CD4-positive, CD25-positive, alpha-beta regulatory T cell (primary cell): ENCODE measurements at regions not wholly inside any gene's neighbourhood (a gene's known extent, or its start where the extent isn't known, plus 50 kb on each side); places are given as distances from the start of the nearest gene placed in this dataset.
"Not testable (repeated sequence)": the region's sequence is repeated elsewhere in the genome, so short reads cannot be mapped to it uniquely, and the experiment has no call there.

Experiments used
- ATAC-seq, 2 donors: fragments of 150-1000 bp; cut with Tn5 transposase; one replicate each; pipeline ENCODE4 v1.10.0; 2021; ENCODE audit warnings: low read depth in 2 of 2, moderate number of reproducible peaks in 2 of 2, moderate library complexity in 1 of 2
- DNase-seq, 3 donors: peaks; one replicate each; pipeline versions ENCODE4 v3.0.0 to v3.0.0-alpha.2; 2012 to 2022; ENCODE audit warnings: mixed read lengths in 1 of 3
- H3K27ac ChIP-seq: one replicate; pipeline ENCODE4 v1.7.0; 2013; ENCODE audit warnings: mild to moderate bottlenecking, low read length; ENCODE audit not compliant: insufficient read depth, poor library complexity, severe bottlenecking
- H3K27me3 ChIP-seq: one replicate; pipeline ENCODE4 v1.7.0; 2013; ENCODE audit warnings: low read length; ENCODE audit not compliant: control insufficient read depth, insufficient read depth
- H3K36me3 ChIP-seq: one replicate; pipeline ENCODE4 v1.7.0; 2013; ENCODE audit warnings: mild to moderate bottlenecking, low read length, moderate library complexity; ENCODE audit not compliant: control insufficient read depth, insufficient read depth
- H3K4me1 ChIP-seq: 2 replicates; pipeline ENCODE4 v1.7.0; 2013; ENCODE audit warnings: mild to moderate bottlenecking, low read length; ENCODE audit not compliant: insufficient read depth, control insufficient read depth, poor library complexity, severe bottlenecking
- H3K4me3 ChIP-seq: one replicate; pipeline ENCODE4 v1.7.0; 2013; ENCODE audit warnings: low read depth, mild to moderate bottlenecking, low read length, moderate library complexity
- H3K9me3 ChIP-seq, 2 experiments: 1 replicate in 1 of 2; 2 replicates in 1 of 2; pipeline ENCODE4 v1.7.0; 2013; ENCODE audit warnings: low read length in 2 of 2, mild to moderate bottlenecking in 1 of 2, moderate library complexity in 1 of 2; ENCODE audit not compliant: control insufficient read depth in 2 of 2
- H3K27ac Mint-ChIP-seq, 3 donors: one replicate each; pipeline ENCODE4 v1.8.0; 2020 to 2022; ENCODE audit warnings: mild to moderate bottlenecking in 3 of 3, mixed read lengths in 3 of 3, moderate library complexity in 2 of 3
- H3K27me3 Mint-ChIP-seq: one replicate; pipeline ENCODE4 v1.8.0; 2022; ENCODE audit warnings: mild to moderate bottlenecking, mixed read lengths
- H3K36me3 Mint-ChIP-seq: one replicate; pipeline ENCODE4 v1.8.0; 2020; ENCODE audit warnings: mixed read lengths
- H3K4me1 Mint-ChIP-seq, 4 donors: one replicate each; pipeline ENCODE4 v1.8.0; 2020 to 2022; ENCODE audit warnings: mixed read lengths in 4 of 4, mild to moderate bottlenecking in 1 of 4
- H3K4me3 Mint-ChIP-seq, 4 donors: one replicate each; pipeline ENCODE4 v1.8.0; 2020 to 2022; ENCODE audit warnings: mild to moderate bottlenecking in 4 of 4, mixed read lengths in 4 of 4, moderate library complexity in 3 of 4
- H3K9me3 Mint-ChIP-seq, 7 donors: one replicate each; pipeline ENCODE4 v1.8.0; 2020 to 2022; ENCODE audit warnings: mixed read lengths in 7 of 7, mild to moderate bottlenecking in 3 of 7, moderate library complexity in 2 of 7

DNA sequence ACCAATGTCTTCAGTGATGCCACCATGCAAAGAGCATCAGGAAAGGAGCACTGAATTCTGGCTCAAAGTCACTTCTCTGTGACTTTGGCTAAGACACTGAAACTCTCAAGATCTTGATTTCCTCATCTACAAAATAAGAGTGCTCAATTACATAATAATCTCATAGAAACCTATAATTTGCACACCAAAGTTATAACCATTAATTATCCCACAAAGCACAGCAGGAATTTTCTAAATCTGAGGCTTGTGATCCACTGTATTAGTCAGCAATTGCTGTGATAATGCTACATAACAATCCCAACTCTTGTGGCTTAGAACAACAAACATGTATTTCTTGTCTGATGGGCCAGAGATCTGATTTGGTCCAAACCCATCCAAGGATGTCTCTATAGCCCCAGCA, 108.7 kb downstream of the PSMG1 start:
- Histone ChIP-seq H3K27me3 (no peaks in the 10 kb centered on the region), H3K36me3 (no peaks in the 10 kb centered on the region), H3K4me3 (no peak overlapping the region), H3K4me1 (no peaks in the 10 kb centered on the region), H3K9me3 (no peaks in the 10 kb centered on the region), H3K27ac (no peak overlapping the region)
- Mint-ChIP-seq H3K9me3 (peaks cover 0 to 4% (median 1%) of the 10 kb centered on the region in 7 donors), H3K4me1 (no peaks in the 10 kb centered on the region), H3K4me3 (no peak overlapping the region), H3K36me3 (no peaks in the 10 kb centered on the region), H3K27me3 (peaks cover 10% of the 10 kb centered on the region), H3K27ac (no peak overlapping the region)
- no peak for DNase-seq
- ATAC-seq = no peak

DNA sequence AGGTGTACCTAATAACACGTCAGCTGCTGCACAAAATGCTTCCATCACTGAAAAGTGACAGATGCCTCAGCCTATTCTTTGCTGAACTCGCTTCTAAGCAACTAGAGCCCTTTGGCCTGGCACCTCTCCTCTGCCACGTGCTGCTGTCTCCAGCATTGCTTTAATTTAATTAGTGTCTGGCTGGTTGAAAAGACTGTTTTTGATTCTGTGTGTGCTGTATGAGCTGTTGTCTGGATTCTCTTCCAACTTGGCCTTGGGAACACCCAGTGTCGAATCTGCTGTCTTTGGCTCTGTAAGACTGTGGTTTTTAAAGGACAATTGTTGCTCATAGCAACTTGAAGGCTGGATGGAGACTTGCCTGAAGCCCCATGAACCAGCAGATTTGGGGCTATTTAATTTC, 109.5 kb downstream of the PSMG1 start:
- H3K27ac Mint-ChIP-seq = no peak overlapping the region
- H3K27ac ChIP-seq = no peak overlapping the region
- ATAC-seq = no peak

GRCh38 chr21:39073063-39073462, 110.2 kb downstream of the PSMG1 start:
- H3K4me3 Mint-ChIP-seq = no peak overlapping the region
- no peak for ATAC-seq

More for the DNA sequence above, 109.5 kb downstream of the PSMG1 start:
- H3K27me3 Mint-ChIP-seq = peaks cover 11% of the 10 kb centered on the region
- no peak for DNase-seq
- Histone ChIP-seq H3K27me3 (no peaks in the 10 kb centered on the region), H3K36me3 (no peaks in the 10 kb centered on the region), H3K4me1 (no peaks in the 10 kb centered on the region), H3K9me3 (no peaks in the 10 kb centered on the region), H3K4me3 (no peak overlapping the region)
- H3K9me3 Mint-ChIP-seq = peaks cover 0 to 6% (median 1%) of the 10 kb centered on the region in 7 donors
- H3K4me3 Mint-ChIP-seq = no peak overlapping the region
- no peaks in the 10 kb centered on the region for H3K4me1 Mint-ChIP-seq
- no peaks in the 10 kb centered on the region for H3K36me3 Mint-ChIP-seq

DNA sequence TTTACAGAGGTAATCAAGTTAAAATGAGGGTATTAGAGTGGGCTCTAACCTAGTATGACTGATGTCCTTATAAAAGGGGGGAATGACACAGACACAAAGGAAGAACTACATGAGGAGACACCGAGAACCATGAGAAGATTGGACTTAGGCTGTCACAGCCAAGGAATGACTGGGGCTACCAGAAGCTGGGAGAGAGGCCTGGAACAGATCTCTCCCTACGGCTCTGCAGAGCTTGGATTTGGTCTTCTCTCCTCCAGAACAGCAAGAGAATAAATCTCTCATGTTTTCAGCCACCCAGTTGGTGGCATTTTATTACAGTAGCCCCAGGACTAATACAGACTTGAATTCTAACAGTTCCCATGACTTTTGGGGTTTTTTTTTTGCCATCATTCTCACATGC, 110.8 kb downstream of the PSMG1 start:
- Histone ChIP-seq H3K4me1 (no peaks in the 10 kb centered on the region), H3K27ac (no peak overlapping the region), H3K27me3 (no peaks in the 10 kb centered on the region), H3K36me3 (no peaks in the 10 kb centered on the region), H3K4me3 (no peak overlapping the region), H3K9me3 (no peaks in the 10 kb centered on the region)
- Mint-ChIP-seq H3K27me3 (peaks cover 11% of the 10 kb centered on the region), H3K27ac (no peak overlapping the region), H3K4me3 (no peak overlapping the region), H3K36me3 (no peaks in the 10 kb centered on the region), H3K9me3 (peaks cover 0 to 8% (median 1%) of the 10 kb centered on the region in 7 donors), H3K4me1 (no peaks in the 10 kb centered on the region)
- ATAC-seq = no peak
- DNase-seq = no peak

More at GRCh38 chr21:39073063-39073462, 110.2 kb downstream of the PSMG1 start:
- peaks cover 11% of the 10 kb centered on the region for H3K27me3 Mint-ChIP-seq
- Histone ChIP-seq H3K9me3 (no peaks in the 10 kb centered on the region), H3K27ac (no peak overlapping the region), H3K4me3 (no peak overlapping the region), H3K4me1 (no peaks in the 10 kb centered on the region), H3K27me3 (no peaks in the 10 kb centered on the region), H3K36me3 (no peaks in the 10 kb centered on the region)
- no peaks in the 10 kb centered on the region for H3K36me3 Mint-ChIP-seq
- H3K4me1 Mint-ChIP-seq = no peaks in the 10 kb centered on the region
- peaks cover 0 to 8% (median 1%) of the 10 kb centered on the region in 7 donors for H3K9me3 Mint-ChIP-seq
- no peak for DNase-seq
- H3K27ac Mint-ChIP-seq = no peak overlapping the region

DNA sequence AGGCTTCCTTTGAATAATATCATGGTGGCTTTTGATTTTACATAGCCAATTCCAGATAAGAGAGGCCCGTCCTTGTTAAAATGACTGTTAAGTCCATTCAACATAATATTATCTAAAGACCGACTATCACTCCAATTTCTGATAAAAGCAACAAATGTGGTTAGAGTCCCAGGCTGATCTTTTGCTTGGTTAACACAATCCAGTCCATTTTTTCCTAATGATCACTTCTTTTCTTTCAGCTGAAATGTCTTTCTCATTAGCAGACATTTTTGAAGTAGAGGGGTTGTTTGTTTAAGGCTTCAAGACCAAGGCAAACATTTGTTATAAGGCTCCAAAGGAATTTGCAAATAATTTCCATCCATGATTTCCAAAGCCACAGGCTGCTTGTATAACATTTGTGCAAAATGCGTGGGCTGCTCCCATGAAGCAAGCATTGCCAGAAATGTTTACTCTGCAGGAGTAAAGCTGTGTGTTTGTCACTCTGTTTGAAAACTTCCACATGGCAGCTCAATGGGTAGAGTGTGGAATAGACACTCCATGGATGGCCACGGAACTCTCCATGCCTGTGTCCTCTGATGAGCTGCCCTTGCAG, 111.5 kb downstream of the PSMG1 start:
- ATAC-seq = no peak
- no peak overlapping the region for H3K4me3 Mint-ChIP-seq
- peaks cover 11% of the 10 kb centered on the region for H3K27me3 Mint-ChIP-seq

GRCh38 chr21:39069856-39070255, 113.4 kb downstream of the PSMG1 start:
- not testable (repeated sequence) for ATAC-seq, H3K27ac Mint-ChIP-seq, H3K36me3 Mint-ChIP-seq, H3K4me1 Mint-ChIP-seq, H3K4me3 ChIP-seq, H3K27me3 ChIP-seq, DNase-seq, H3K27ac ChIP-seq, H3K9me3 Mint-ChIP-seq, H3K36me3 ChIP-seq, H3K9me3 ChIP-seq, H3K4me3 Mint-ChIP-seq, H3K4me1 ChIP-seq
- peaks cover 11% of the 10 kb centered on the region for H3K27me3 Mint-ChIP-seq

More for the DNA sequence above, 111.5 kb downstream of the PSMG1 start:
- Histone ChIP-seq H3K4me1 (no peaks in the 10 kb centered on the region), H3K36me3 (no peaks in the 10 kb centered on the region), H3K27me3 (no peaks in the 10 kb centered on the region), H3K9me3 (no peaks in the 10 kb centered on the region), H3K4me3 (no peak overlapping the region), H3K27ac (no peak overlapping the region)
- Mint-ChIP-seq H3K9me3 (peaks cover 0 to 8% (median 1%) of the 10 kb centered on the region in 7 donors), H3K27ac (no peak overlapping the region), H3K4me1 (no peaks in the 10 kb centered on the region), H3K36me3 (no peaks in the 10 kb centered on the region)
- no peak for DNase-seq

GRCh38 chr21:39066829-39067780, 116.1 kb downstream of the PSMG1 start:
- no peak overlapping the region for H3K27ac Mint-ChIP-seq
- no peak for DNase-seq
- Histone ChIP-seq H3K4me3 (no peak overlapping the region), H3K9me3 (no peaks in the 10 kb centered on the region), H3K27me3 (no peaks in the 10 kb centered on the region), H3K27ac (no peak overlapping the region), H3K4me1 (no peaks in the 10 kb centered on the region), H3K36me3 (no peaks in the 10 kb centered on the region)
- H3K27me3 Mint-ChIP-seq = peaks cover 5% of the 10 kb centered on the region
- H3K4me1 Mint-ChIP-seq = no peaks in the 10 kb centered on the region
- no peaks in the 10 kb centered on the region for H3K36me3 Mint-ChIP-seq
- no peak overlapping the region for H3K4me3 Mint-ChIP-seq
- peaks cover 0 to 4% (median 1%) of the 10 kb centered on the region in 7 donors for H3K9me3 Mint-ChIP-seq
- no peak for ATAC-seq
